GM18873 (cell line): ENCODE measurements at regions not wholly inside any gene's neighbourhood (a gene's known extent, or its start where the extent isn't known, plus 50 kb on each side); places are given as distances from the start of the nearest gene placed in this dataset.

Experiments used
- ATAC-seq: cut with Tn5 transposase; IDR thresholded peaks from one replicate; pipeline ENCODE4 v1.9.1; 2021; ENCODE audit warnings: mild to moderate bottlenecking, moderate library complexity, moderate number of reproducible peaks; ENCODE audit not compliant: unreplicated experiment, low FRiP score

DNA sequence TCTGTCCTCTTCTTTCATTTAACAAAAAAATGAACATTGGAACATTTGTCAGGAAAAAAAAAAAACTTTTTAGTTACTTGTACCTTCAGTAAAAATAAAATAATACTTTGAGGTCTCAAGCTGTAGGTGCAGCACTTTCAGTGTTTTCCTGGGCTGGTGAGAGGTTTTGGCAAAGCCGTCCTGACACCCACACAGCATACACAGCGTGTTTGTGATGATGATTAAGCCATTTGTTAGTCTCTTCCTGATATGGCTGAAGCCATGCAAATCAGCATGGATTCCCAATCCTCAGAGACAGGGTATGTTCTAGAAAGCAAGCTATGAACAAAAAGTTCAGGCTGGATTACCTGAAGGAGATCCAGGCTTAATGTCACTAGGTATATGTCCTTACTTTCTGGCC, 236.8 kb downstream of the ZNF516 start:
- ATAC-seq, result no peak

DNA sequence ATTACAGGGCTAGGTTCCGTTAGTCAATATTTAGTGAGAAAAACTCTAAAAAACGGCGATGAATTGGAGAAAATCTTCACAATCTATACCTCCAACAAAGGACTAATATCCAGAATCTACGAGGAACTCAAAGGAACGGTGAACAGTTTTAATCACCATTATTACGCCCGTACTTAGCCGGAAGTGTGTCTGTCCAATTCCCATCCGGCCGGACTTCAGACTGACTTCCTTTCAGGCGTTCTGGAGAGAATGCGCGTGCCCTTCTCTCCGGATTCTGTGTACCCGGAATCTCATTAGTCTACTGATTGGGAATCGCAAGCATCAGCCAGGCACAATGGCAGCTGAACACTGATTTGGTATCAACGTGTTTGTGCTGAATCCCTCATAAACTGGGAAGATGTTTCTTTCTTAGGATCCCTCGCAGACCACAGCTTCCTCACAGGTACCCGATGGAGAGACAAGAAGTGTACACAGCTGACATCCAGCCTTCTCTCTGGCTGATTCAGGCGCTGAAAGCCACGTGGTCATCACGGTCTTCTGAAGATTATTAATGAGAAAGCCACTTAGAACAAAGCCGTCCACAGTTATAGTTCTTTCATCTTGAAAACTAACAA, 239.9 kb downstream of the ZNF516 start:
- no peak for ATAC-seq

DNA sequence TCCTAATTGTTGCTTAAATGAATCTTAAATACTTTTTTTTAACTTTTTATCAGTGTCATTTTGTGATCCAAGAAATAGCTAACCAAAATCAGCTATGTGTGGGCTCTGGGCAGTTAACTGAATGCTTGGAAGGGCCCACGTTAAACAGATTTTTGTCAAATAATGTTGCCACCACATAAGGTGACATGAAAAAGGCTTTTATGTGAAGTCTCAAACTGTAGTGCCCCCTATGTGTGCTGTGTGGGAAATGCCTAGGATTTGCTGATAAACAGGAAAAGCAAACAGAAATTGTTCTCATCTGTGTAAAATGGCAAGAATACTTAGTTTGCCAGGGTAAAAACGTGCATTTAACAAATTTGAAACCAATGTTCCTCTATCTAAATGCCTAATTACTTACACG, 242.2 kb downstream of the ZNF516 start:
- ATAC-seq, result no peak

DNA sequence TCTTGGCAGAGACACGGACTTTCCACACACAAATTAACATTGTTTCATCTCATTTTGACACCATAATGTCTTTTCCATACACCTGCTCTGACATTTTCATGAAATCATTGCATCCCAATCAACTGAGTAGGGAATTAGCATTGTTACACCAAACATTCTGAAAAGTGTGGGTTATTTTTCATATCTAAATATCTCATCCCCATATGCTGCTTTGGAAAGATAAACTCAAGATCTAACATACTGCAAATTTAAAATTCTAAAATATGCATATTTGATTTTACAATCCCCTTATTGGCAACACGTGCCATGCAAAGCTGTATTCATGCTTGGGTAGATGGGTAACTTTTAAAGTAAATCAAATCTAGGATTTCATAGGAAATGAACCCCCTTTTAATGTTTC, 242.9 kb downstream of the ZNF516 start:
- ATAC-seq, result no peak

DNA sequence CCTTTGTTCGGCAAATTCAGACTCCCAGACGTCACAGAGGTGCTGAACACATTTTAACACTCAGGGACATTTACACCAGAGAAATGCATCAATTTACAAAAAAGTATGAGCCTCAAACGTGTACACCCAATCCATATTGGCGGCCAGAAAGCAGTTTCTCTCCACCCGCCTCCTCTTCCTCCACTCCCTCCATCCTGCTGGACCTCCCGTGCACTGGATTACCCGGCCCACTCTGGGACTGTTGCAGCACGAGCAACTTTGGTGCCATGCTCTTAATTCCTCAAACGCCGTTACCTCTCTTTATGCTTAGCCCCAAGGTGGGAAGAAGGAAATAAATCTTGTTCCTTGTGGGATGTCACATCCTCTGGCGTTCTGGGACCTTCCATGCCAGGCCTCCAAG, 243.4 kb downstream of the ZNF516 start:
- ATAC-seq, result no peak

DNA sequence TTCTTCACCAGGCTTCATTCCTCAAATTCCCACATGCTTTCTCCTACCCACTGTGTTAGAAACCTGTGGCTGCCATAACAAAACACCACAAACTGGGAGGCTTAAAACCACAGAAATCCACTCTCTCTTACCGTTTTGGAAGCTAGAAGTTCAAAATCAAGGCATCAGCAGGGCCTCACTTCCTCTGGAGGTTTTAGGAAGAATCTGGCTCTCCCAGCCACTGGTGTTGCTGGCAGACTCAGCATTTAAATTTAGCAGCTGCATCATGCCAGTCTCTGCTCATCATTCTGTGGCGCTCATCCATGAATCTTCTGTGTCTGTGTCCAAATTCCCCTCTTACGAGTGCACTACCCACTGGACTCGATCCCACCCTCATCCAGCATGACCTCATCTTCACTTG, 248.5 kb downstream of the ZNF516 start:
- ATAC-seq, result no peak

DNA sequence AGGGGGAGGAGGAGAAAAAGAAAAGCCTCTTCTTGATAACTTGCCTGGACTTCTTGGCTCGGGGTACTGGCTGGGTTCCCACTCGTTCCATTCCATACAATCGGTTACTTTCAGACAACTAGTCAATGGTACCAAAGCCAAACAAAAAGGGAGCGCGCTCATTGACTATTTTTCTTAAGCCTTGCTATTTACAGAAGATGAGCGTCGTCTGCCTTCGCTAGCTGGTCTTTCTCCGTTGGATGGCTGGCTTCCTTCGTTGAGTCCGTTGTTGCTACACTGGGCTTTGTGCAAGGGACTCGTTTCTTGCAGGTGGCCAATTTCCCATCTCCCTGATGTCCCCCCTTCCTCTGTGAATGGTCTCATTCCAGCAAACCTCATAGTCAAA, 260.4 kb downstream of the ZNF516 start:
- no peak for ATAC-seq

DNA sequence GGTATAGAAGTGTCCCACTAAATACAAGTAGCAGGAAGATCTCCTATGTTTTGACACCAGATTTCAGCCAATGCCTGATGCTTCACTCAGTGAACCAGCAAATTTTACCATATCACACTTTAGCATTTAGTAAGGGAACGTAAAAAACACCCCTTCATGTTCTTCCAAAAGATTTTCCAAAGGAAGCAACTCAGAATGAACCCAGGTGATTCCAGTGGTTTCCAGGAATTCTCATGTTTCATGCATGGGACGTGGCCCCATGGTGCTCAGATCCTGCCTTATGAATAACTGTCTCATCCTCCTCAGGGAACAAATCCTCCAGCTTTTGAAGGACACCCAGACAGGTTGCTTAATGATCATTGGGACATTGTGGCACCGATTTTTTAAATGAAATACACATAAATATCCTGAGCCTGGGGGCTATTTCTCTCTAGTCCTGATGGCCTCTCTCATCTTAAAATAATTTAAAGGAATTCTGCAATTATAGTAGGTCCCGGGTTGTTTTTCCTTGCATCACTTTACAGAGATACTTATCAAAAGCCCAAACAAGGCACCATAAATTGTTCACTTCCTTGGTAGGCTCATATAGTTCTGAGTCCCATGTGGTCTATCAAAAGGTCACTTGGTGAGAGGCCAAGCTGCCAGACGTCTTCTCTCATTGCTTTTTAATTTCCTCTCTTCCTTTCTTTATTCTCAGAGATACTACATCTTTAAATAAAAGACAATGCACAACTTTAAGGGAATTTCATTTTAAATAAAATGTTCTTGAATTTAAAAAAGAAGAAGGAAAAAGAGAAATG, 261.0 kb downstream of the ZNF516 start:
- no peak for ATAC-seq

DNA sequence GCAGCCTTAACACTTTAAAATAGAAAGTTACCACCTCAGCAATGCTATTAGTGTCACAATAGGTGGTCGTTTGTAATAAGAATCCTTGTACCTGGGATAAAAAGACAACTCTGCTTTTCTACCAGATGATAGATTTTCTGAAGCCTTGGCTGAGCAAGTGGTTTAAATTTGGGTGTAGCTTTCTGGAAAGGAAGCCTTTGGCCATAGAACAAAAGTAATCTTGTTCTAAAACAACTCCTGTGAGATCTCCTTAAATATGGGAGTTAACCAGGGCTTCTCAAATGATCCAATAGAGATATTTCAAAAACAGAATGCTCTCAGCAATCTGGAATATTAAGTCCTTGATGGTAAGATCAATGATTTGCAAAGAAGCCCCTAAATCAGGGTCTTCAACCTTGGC, 261.6 kb downstream of the ZNF516 start:
- ATAC-seq, result no peak

DNA sequence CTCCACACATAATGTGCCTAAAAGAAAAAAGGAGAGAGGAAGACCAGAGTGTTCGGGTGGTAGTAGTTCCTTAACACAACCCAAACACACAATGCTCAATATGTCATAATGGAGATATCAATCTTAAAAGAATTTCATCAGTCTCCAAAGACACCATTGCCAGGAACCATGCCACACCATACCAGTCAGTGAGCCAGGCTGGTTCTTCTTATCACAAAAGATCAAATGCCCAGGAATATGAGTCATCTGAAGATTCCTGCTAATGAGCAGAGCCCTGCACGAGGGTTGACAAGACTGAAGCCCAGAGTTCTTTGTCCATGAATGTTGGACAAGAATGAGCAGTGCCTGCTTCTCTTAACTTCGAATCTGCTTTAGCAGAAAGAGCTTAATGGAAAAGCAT, 262.3 kb downstream of the ZNF516 start:
- ATAC-seq, result no peak

DNA sequence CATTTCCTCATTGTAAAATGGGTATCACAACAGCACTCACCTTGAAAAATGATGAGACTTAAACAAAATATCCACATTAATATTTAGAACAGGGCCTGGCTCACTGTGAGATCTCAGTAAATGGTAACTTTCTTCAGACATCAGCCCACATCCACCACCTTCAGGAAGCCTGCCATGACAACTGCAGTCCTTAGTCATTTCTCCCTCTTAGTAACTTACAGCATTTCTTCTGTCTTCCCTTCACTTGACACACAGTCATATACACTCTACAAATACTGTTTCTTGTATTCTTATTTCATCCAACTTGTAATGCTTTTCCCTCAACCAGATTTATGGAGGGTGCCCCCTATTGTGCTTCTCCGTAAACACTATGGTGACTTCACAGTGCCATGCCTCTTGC, 263.0 kb downstream of the ZNF516 start:
- no peak for ATAC-seq

DNA sequence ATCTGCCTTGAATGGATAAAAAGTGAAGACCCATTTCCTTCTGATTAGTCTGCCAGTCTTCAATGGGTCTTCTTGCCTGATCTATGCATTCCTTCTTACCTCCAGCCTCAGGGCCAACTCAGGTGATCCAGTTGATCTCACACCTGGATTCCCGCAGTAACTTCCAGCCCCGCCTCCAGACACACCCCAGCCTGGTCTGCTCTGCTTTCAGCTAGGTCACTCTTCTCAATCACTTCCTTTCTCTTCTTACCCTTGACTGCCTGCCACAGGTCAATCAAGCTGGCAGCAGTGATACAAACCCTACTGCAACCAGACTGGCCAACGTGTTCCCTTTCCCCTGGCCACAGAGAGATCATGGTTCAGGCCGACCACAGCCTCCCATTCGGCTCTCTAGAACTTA, 263.6 kb downstream of the ZNF516 start:
- no peak for ATAC-seq

DNA sequence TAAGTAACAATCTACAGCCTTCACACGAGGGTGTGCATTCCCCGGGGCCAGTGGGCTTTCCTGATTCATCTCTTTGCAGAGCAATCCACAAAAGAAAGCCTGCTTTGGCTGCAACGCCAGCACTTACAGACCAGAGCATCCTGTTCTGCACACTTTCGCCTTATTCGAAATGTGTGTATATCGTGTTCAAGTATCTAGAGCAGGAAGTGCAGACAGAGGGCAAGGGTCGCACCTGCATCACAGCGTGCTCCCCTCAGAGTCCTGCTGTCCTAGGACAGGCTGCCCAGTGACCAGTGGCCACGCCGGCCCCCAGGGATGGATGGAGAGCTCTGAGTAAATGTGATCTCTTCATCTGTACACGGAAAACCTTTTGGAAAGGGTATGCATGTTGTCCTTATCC, 264.3 kb downstream of the ZNF516 start:
- no peak for ATAC-seq

DNA sequence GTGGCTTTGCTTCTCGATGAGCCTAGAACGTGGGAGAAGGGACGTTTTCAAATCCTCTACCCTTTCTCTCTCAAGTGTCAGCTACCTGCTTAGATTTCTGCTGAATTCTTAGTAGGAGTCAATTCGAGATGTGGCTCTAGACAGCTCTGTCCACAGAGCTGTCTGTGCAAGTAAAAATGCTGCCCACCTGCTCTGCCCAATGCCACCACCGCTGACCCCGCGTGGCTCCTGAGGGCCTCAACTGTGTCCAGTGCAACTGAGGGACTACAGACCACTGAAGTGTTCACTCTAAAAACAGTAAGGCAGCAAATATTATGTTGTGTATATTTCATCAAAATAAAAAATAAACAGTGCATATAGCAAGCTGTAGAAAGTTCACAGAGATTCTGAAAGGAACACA, 266.3 kb downstream of the ZNF516 start:
- ATAC-seq, result no peak

DNA sequence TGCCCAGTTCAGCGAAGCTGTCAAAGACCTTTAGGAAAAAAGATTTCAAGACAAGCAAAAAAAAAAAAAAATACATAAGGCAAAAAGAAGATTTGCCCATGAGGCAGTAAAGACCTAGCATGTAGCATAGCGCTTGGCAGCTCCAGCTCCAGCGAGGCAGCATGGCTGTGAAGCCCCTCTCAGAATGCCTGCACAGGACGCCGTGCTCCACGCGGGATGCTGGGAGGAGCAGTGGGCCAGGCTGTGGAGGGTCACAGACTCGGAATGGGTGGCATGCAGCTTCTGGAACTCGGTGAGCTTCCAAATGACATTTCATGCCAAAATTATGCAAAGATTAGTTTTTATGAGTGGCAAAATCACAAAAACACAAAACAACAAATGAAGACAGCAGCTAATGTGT, 267.3 kb downstream of the ZNF516 start:
- no peak for ATAC-seq

DNA sequence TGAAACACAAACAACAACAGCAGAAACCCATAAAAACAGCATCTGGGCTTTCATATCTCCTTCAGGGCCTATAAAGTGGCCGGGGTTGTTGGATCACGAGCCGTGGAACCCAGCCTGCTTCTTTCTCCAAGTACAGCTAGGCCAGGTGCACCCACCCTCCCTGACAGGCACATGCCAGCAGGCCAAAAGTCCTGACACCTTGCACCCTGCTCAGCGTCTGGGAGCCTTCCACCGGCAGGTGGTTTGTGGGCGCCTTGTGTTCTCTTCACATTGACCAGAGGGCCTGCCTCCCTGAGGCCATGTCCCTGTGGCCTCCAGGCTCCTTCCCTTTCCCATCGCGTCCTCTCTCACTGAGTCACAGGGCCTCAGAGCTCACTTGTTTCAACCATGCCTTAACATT, 271.6 kb downstream of the ZNF516 start:
- no peak for ATAC-seq

DNA sequence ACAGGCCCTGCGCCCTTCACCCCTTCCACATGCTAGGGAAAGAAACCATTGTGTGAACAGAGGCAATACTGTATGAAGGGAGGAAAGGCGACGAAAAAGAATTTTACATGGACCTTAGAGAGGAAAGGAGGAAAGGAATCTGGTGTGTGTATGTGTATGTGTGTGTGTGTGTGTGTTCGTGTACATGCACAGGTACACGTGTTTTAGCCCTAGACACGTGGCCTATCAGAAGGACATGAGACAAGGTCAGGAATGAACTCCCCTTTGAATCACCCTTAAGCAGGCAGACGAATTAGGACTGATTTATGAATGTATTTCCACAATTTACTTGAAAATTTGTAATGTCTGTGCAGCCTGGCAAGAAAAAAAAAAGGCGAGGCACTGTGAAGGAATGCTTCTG, 276.0 kb downstream of the ZNF516 start:
- no peak for ATAC-seq

DNA sequence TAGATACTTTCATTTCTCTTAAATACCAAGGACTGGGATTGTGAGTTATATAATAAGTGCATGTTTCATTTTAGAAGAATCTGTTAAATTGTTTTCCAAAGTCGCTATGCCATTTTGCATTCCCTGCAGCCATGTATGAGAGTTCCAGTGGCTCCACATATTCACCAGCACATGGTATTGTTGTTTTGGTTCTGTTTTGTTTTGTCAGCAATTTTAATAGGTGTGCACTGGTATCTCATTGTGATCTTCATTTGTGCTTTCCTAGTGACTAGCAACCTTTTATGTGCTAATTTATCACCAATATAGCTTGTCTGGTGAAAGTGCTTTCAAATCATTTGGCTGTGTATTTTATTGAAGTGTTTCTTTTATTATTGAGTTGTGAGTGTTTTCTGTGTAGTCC, 278.9 kb downstream of the ZNF516 start:
- no peak for ATAC-seq

DNA sequence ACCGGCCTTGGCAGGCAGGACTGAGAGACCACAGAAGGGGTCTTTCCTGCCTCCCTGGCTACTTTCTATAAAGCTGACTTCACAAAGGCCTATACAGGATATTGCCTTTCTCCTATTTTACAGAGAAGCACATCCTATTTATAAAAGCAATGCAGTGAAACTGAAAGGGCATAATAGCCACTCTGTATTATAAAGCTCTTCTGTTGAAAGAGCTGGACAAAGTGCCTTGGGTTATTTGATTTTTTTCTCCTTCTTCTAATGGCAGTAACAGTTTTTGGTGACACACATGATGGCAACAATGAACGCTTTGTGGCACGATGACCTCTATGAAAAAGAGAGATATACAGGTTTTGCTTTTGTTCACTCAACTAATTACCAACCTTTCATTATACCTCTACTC, 281.1 kb downstream of the ZNF516 start:
- ATAC-seq, result no peak

DNA sequence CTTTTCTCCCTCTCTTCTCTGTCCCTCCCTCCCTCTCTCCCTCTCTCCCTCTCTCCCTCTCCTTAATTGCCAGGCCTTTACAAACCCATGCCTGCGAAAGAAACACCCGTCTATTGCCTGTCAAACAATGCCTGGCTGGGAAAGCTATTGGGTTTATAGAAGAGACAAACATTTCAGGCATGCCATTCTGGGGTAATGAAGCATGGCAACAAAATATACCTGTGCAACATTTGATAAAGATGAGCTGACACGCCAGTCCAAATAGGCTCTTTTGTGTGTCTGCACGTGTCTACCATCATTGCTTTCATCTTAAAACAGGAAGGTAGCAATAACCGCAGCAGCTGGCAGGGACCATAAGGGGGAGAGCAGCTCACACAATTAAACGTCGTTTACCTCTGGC, 282.1 kb downstream of the ZNF516 start:
- no peak for ATAC-seq

DNA sequence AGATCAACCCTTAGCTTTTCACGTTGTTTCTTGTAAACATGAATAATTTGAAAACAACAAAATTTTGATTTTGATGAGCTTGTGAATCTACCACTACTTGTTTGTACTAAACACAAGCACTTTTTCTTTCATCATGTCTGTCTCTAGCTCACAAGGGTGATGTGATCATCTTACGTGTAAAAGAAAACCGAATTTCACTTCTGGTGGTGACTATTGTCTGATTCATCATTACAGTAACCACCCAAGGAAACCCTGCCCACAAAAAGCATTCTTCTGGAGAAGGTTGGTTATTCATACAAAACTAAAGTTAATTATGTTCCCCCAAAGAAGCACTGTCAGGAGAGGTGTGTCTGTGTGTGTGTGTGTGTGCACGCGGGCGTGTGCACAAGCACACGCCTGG, 285.4 kb downstream of the ZNF516 start:
- no peak for ATAC-seq

DNA sequence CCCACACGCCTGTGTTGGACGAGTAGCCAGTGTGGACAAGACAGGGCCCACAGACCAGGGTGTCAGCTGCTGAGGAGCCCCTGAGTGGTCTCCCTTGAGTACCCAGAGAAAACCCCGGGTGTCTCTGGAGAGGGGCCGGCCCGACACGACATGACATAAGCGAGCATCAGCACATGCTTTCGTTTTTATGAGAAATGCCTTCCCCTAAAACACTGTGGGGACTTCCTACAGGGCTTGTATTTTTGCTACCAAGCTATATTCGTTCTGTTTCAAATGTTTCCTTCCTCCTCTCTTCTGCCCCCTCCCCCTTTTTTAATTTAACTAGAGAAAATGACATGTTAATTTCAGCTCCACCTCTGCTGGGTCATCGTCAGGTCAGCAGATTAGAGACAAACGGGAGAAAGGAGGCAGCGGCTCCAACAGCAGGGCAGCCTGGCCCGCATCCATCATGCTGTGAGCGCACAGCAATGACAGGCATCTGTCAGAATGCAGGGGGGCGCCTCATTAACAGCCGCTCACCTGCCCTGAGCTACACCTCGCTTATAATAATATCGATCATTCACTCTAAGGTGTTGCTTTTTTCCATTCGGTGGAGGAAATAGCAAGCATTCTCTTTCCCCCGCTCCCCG, 286.2 kb downstream of the ZNF516 start:
- no peak for ATAC-seq
